Common myeloid progenitor, CD34-positive (primary cell): ENCODE measurements at regions not wholly inside any gene's neighbourhood (a gene's known extent, or its start where the extent isn't known, plus 50 kb on each side); places are given as distances from the start of the nearest gene placed in this dataset.

Source experiments
- CTCF ChIA-PET: fragments of 350-600 bp; sonication (Branson Sonifier 250); formaldehyde crosslinking; loops from one replicate; lab custom pipeline; 2021; ENCODE audit warnings: antibody characterized with exemption; lab: Charles Lee
- POLR2A ChIA-PET: fragments of 350-600 bp; sonication (Branson Sonifier 250); formaldehyde crosslinking; loops from one replicate; lab custom pipeline; 2021; ENCODE audit warnings: antibody characterized with exemption; lab: Charles Lee
- DNase-seq, 3 donors: peaks; one replicate each; pipeline versions ENCODE4 v3.0.0 to v3.0.0-alpha.2; 2013
- H3K27ac ChIP-seq, 2 experiments: 1 replicate in 1 of 2; 2 replicates in 1 of 2; pipeline ENCODE4 v1.7.0; 2013; ENCODE audit warnings: inconsistent platforms in 2 of 2, low read length in 2 of 2, mild to moderate bottlenecking in 2 of 2, low read depth in 1 of 2, moderate library complexity in 1 of 2; ENCODE audit not compliant: severe bottlenecking in 2 of 2, insufficient read depth in 1 of 2, poor library complexity in 1 of 2
- H3K27me3 ChIP-seq, 5 experiments: replicated peaks in 2 of 5; 1 replicate in 3 of 5; 2 replicates in 2 of 5; pipeline versions ENCODE4 v1.6.1 to v1.7.0; 2013; ENCODE audit warnings: low read length in 4 of 5, mild to moderate bottlenecking in 2 of 5, moderate library complexity in 2 of 5, inconsistent platforms in 1 of 5; ENCODE audit not compliant: insufficient read depth in 5 of 5, control insufficient read depth in 4 of 5
- H3K36me3 ChIP-seq, 4 experiments: 1 replicate in 2 of 4; 2 replicates in 2 of 4; pipeline versions ENCODE4 v1.6.1 to v1.7.0; 2013; ENCODE audit warnings: low read length in 3 of 4, control low read depth in 1 of 4, mild to moderate bottlenecking in 1 of 4; ENCODE audit not compliant: control insufficient read depth in 4 of 4, insufficient read depth in 4 of 4
- H3K4me1 ChIP-seq, 4 experiments: 1 replicate in 3 of 4; 2 replicates in 1 of 4; pipeline versions ENCODE4 v1.6.1 to v1.7.1; 2013; ENCODE audit warnings: low read length in 3 of 4, mild to moderate bottlenecking in 3 of 4, control low read depth in 1 of 4, inconsistent platforms in 1 of 4, moderate library complexity in 1 of 4; ENCODE audit not compliant: control insufficient read depth in 4 of 4, insufficient read depth in 4 of 4; ENCODE audit errors: control extremely low read depth in 1 of 4
- H3K4me3 ChIP-seq, 7 experiments: 1 replicate in 4 of 7; 2 replicates in 3 of 7; pipeline versions ENCODE4 v1.5.1 to v1.7.0; 2013; ENCODE audit warnings: mild to moderate bottlenecking in 7 of 7, low read length in 6 of 7, moderate library complexity in 6 of 7, inconsistent platforms in 2 of 7, low read depth in 2 of 7, control low read depth in 1 of 7; ENCODE audit not compliant: insufficient read depth in 4 of 7, control insufficient read depth in 1 of 7; ENCODE audit errors: extremely low read depth in 1 of 7
- H3K9me3 ChIP-seq, 5 experiments: 1 replicate in 4 of 5; 2 replicates in 1 of 5; pipeline versions ENCODE4 v1.6.1 to v1.7.1; 2013; ENCODE audit warnings: low read length in 4 of 5, mild to moderate bottlenecking in 2 of 5, inconsistent platforms in 1 of 5, low read depth in 1 of 5, moderate library complexity in 1 of 5; ENCODE audit not compliant: control insufficient read depth in 4 of 5, insufficient read depth in 2 of 5; ENCODE audit errors: control extremely low read depth in 1 of 5
- WGBS: methylation state at CpG from one replicate; pipeline ENCODE4 v1.1.5; 2013; ENCODE audit not compliant: insufficient coverage; 5-methylcytosine and 5-hydroxymethylcytosine counted together

DNA sequence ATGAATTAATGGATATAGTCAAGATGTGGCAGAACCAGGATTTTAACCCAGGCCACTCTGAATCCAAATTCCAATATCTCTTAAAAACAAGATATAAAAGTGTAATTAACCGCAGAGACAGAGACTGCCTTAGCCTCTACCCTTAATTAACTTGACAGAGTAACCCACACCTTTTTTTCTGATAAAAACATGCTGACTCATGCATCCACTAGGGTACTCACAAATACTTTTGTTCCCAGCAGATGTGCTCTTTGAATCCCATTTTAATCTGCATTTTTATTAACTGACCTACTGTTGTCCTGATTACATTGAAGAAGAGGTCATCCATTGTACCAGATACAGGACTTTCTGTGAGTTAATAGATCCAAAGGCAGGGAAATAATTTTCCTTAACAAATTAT is 278.3 kb downstream of the CHL1 start:
- ChIA-PET POLR2A (no interaction called here), CTCF (no interaction called here)
- DNase-seq = peak in 2 of 3 donors; percentile 4 to 5
- Histone ChIP-seq H3K4me3 (no peak overlapping the region), H3K36me3 (no peaks in the 10 kb centered on the region), H3K4me1 (no peaks in the 10 kb centered on the region), H3K27me3 (no peaks in the 10 kb centered on the region), H3K27ac (no peak overlapping the region), H3K9me3 (peaks cover 0 to 3% (median 3%) of the 10 kb centered on the region in 5 experiments)
- 80% methylated on average over 1 of the region's 1 CpG for WGBS

GRCh38 chr3:480070-480469 is 283.5 kb downstream of the CHL1 start:
- ChIA-PET POLR2A (no interaction called here), CTCF (no interaction called here)
- no peak overlapping the region for H3K4me3 ChIP-seq
- H3K36me3 ChIP-seq = no peaks in the 10 kb centered on the region
- H3K27me3 ChIP-seq = no peaks in the 10 kb centered on the region
- no peak overlapping the region for H3K27ac ChIP-seq
- no peaks in the 10 kb centered on the region for H3K4me1 ChIP-seq
- WGBS = no CpG with 5 or more reads among the region's 1 CpG
- DNase-seq = no peak
- H3K9me3 ChIP-seq = peaks cover 0 to 3% (median 3%) of the 10 kb centered on the region in 5 experiments

GRCh38 chr3:481111-481510 is 284.5 kb downstream of the CHL1 start:
- Histone ChIP-seq H3K4me3 (no peak overlapping the region), H3K36me3 (no peaks in the 10 kb centered on the region), H3K4me1 (no peaks in the 10 kb centered on the region), H3K27ac (no peak overlapping the region), H3K9me3 (peaks cover 0 to 3% (median 3%) of the 10 kb centered on the region in 5 experiments), H3K27me3 (no peaks in the 10 kb centered on the region)
- no peak for DNase-seq
- POLR2A ChIA-PET = no interaction called here
- CTCF ChIA-PET = no interaction called here
- 88% methylated on average over 2 of the region's 3 CpGs for WGBS

- ChIA-PET CTCF (no interaction called here), POLR2A (no interaction called here)
- no CpG with 5 or more reads among the region's 3 CpGs for WGBS
Measured at GRCh38 chr3:481680-482079, 285.1 kb downstream of the CHL1 start.

DNA sequence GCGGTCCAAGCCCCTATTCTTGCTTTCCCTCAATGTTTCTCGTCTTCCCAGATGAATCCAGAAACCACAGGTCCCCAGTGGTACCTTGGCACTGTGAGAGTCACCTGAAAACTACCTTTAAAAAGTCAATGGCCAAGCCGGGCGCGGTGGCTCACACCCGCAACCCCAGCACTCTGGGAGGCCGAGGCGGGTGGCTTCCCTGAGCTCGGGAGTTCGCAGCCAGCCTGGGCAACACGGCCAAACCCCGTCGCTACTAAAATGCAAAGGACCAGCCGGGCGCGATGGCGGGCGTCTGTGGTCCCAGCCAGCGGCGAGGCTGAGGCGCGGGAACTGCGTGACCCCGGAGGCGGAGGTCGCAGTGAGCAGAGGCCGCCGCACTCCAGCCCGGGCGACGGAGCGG is 285.9 kb downstream of the CHL1 start:
- ChIA-PET POLR2A (no interaction called here), CTCF (no interaction called here)
- Histone ChIP-seq H3K36me3 (no peaks in the 10 kb centered on the region), H3K27ac (no peak overlapping the region), H3K27me3 (no peaks in the 10 kb centered on the region), H3K9me3 (peaks cover 0 to 3% (median 3%) of the 10 kb centered on the region in 5 experiments), H3K4me1 (no peaks in the 10 kb centered on the region), H3K4me3 (peak overlapping the region in 1 of 7 experiments; percentile 8)
- 89% methylated on average over 13 of the region's 32 CpGs for WGBS
- DNase-seq = no peak

More at GRCh38 chr3:481680-482079, 285.1 kb downstream of the CHL1 start:
- H3K36me3 ChIP-seq = no peaks in the 10 kb centered on the region
- no peaks in the 10 kb centered on the region for H3K4me1 ChIP-seq
- no peak for DNase-seq
- no peak overlapping the region for H3K4me3 ChIP-seq
- no peaks in the 10 kb centered on the region for H3K27me3 ChIP-seq
- H3K27ac ChIP-seq = no peak overlapping the region
- H3K9me3 ChIP-seq = peaks cover 0 to 3% (median 3%) of the 10 kb centered on the region in 5 experiments

- no peaks in the 10 kb centered on the region for H3K4me1 ChIP-seq
- CTCF ChIA-PET = interaction anchor here (1.1 kb wide), 1 partner anchor 81 kb away, joined by 3 read pairs; no protein-coding TSS in a partner anchor
- WGBS = 100% methylated on average over 1 of the region's 2 CpGs
Measured at GRCh38 chr3:484341-484740, 287.8 kb downstream of the CHL1 start.

DNA sequence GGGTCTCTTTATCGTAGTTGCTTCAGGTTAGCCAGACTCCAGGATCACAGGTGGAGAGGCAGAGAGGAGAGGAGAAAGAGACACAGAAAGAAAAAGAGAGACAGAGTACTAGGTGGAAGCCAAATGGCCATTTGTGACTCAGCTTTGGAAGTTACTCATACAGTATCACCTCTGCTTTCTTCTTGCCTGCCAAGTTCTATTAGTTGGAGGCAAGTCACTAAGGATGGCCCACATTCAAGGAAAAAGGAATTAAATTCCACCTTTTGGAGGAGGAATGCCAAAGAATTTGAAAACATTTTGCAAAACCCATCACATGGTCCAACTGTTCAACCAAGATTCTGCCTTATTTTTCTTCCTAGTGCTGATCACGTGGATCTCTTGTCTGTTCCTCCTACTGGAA is 291.1 kb downstream of the CHL1 start:
- H3K4me3 ChIP-seq = no peak overlapping the region
- ChIA-PET CTCF (no interaction called here), POLR2A (no interaction called here)
- H3K36me3 ChIP-seq = no peaks in the 10 kb centered on the region
- WGBS = 100% methylated on average over 2 of the region's 2 CpGs
- no peaks in the 10 kb centered on the region for H3K9me3 ChIP-seq
- H3K4me1 ChIP-seq = peaks cover 0 to 2% (median 0%) of the 10 kb centered on the region in 4 experiments
- H3K27ac ChIP-seq = no peak overlapping the region
- DNase-seq = no peak
- no peaks in the 10 kb centered on the region for H3K27me3 ChIP-seq

More at GRCh38 chr3:484341-484740, 287.8 kb downstream of the CHL1 start:
- Histone ChIP-seq H3K36me3 (no peaks in the 10 kb centered on the region), H3K4me3 (no peak overlapping the region), H3K27me3 (no peaks in the 10 kb centered on the region), H3K9me3 (no peaks in the 10 kb centered on the region), H3K27ac (no peak overlapping the region)
- no peak for DNase-seq
- POLR2A ChIA-PET = no interaction called here
